ENCODE measurements at regions not wholly inside any gene's neighbourhood (a gene's known extent, or its start where the extent isn't known, plus 50 kb on each side); places are given as distances from the start of the nearest gene placed in this dataset.
"Not testable (repeated sequence)": the region's sequence is repeated elsewhere in the genome, so short reads cannot be mapped to it uniquely, and the experiment has no call there.

- not testable (repeated sequence) for DNase-seq
Observed at GRCh38 chr1:29681416-29681815, 445.1 kb downstream of the PTPRU start.

- DNase-seq, result no peak
Observed at GRCh38 chr1:29679828-29680558, 443.7 kb downstream of the PTPRU start.

- DNase-seq, result no peak
Observed at GRCh38 chr1:29679316-29679715, 443.0 kb downstream of the PTPRU start.

- DNase-seq, result no peak
Observed at GRCh38 chr1:29677028-29678024, 441.0 kb downstream of the PTPRU start.

- DNase-seq, result no peak
Observed at GRCh38 chr1:29676496-29676895, 440.2 kb downstream of the PTPRU start.

GRCh38 chr1:29675481-29676263, 439.4 kb downstream of the PTPRU start:
- no peak for DNase-seq

- DNase-seq, result no peak
Observed at GRCh38 chr1:29674627-29675326, 438.5 kb downstream of the PTPRU start.

- no peak for DNase-seq
Observed at GRCh38 chr1:29673669-29674626, 437.6 kb downstream of the PTPRU start.

- DNase-seq, result no peak
Observed at GRCh38 chr1:29673228-29673500, 436.8 kb downstream of the PTPRU start.

- no peak for DNase-seq
Observed at GRCh38 chr1:29672416-29673227, 436.3 kb downstream of the PTPRU start.

- DNase-seq, result no peak
Observed at GRCh38 chr1:29671446-29672356, 435.4 kb downstream of the PTPRU start.

GRCh38 chr1:29670752-29671151, 434.4 kb downstream of the PTPRU start:
- DNase-seq, result no peak

- DNase-seq, result no peak
Observed at GRCh38 chr1:29669912-29670311, 433.6 kb downstream of the PTPRU start.

GRCh38 chr1:29669158-29669871, 433.0 kb downstream of the PTPRU start:
- DNase-seq, result no peak

GRCh38 chr1:29668551-29669157, 432.3 kb downstream of the PTPRU start:
- DNase-seq, result no peak

GRCh38 chr1:29667951-29668350, 431.6 kb downstream of the PTPRU start:
- DNase-seq, result no peak

- DNase-seq, result no peak
Observed at GRCh38 chr1:29664711-29665110, 428.4 kb downstream of the PTPRU start.

- no peak for DNase-seq
Observed at GRCh38 chr1:29658688-29659087, 422.4 kb downstream of the PTPRU start.
